Vagina (tissue), 2 donors: ENCODE measurements at regions not wholly inside any gene's neighbourhood (a gene's known extent, or its start where the extent isn't known, plus 50 kb on each side); places are given as distances from the start of the nearest gene placed in this dataset.

Experiments used
- CTCF ChIP-seq, 3 experiments: fragments of 450-650 bp in 2 of 3; fragments of 200-600 bp in 1 of 3; sonication (generic) in 1 of 3; IDR thresholded peaks; one replicate each; pipeline ENCODE4 v1.5.1; 2017 to 2019; ENCODE audit warnings: antibody characterized with exemption in 3 of 3, mild to moderate bottlenecking in 2 of 3, moderate library complexity in 2 of 3
- POLR2A ChIP-seq, 2 donors: fragments of 450-650 bp; IDR thresholded peaks; one replicate each; pipeline ENCODE4 v1.6.1; 2017; ENCODE audit warnings: antibody characterized with exemption in 2 of 2, mild to moderate bottlenecking in 2 of 2, moderate library complexity in 2 of 2

GRCh38 chr9:7653262-7653661, 146.3 kb downstream of the DMAC1 start:
- TF ChIP-seq POLR2A (IDR thresholded peaks at IDR 0.05) (no peak), CTCF (IDR thresholded peaks at IDR 0.05) (no peak)
